Mammary epithelial cell (primary cell): ENCODE measurements at regions not wholly inside any gene's neighbourhood (a gene's known extent, or its start where the extent isn't known, plus 50 kb on each side); places are given as distances from the start of the nearest gene placed in this dataset.

Experiments used
- CTCF ChIP-seq, 2 donors: IDR thresholded peaks in 1 of 2; conservative IDR thresholded peaks in 1 of 2; 2 replicates each; pipeline ENCODE4 v1.5.1; 2011 to 2012; ENCODE audit warnings: inconsistent platforms in 2 of 2, low read length in 2 of 2, mild to moderate bottlenecking in 2 of 2, control low read depth in 1 of 2, low read depth in 1 of 2; ENCODE audit not compliant: insufficient read depth in 1 of 2; ENCODE audit errors: extremely low read depth in 1 of 2
- EZH2 ChIP-seq: IDR thresholded peaks from 2 replicates; pipeline ENCODE4 v1.6.1; 2012; ENCODE audit warnings: low read length, inconsistent platforms, borderline replicate concordance

- TF ChIP-seq EZH2, result no peak
- TF ChIP-seq CTCF (conservative IDR thresholded peaks at IDR 0.05 in 1 of 2, IDR thresholded peaks at IDR 0.05 in 1 of 2; ENCODE audit: extremely low read depth in 1 of 2, insufficient read depth in 1 of 2, low read depth in 1 of 2, low read length in 2 of 2), result peak in 1 of 2 donors; percentile 30
These were observed 352.1 kb downstream of the RBM43 start for GRCh38 chr2:150909613-150910012.
